ENCODE measurements at regions not wholly inside any gene's neighbourhood (a gene's known extent, or its start where the extent isn't known, plus 50 kb on each side); places are given as distances from the start of the nearest gene placed in this dataset.

DNA sequence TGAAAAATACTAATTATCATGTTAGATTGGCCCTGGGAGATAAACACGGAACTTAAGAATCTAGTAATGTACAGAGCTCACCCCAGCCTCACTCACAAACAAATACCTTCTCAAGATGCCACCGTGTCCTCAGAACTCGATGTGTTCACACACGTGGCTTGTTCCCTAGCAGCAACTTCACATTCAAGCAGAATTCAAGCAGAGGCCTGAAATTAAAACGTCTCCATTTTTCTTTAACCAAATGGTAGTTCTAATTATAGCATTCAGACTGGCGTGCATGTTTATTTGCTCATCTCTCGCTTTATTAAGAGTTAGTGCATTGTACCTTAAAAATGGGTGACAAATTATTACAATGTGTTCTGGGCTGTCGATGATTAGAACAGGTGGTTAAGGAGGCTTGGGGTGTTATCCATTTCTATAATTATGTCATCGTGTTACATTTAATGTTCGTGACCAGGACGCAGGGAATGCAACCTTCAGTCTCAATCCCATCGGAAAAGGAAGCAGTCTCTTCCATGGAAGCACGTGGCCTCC lies 57.3 kb upstream of the SLC66A3 start:
- TF ChIP-seq, protein P1, sequence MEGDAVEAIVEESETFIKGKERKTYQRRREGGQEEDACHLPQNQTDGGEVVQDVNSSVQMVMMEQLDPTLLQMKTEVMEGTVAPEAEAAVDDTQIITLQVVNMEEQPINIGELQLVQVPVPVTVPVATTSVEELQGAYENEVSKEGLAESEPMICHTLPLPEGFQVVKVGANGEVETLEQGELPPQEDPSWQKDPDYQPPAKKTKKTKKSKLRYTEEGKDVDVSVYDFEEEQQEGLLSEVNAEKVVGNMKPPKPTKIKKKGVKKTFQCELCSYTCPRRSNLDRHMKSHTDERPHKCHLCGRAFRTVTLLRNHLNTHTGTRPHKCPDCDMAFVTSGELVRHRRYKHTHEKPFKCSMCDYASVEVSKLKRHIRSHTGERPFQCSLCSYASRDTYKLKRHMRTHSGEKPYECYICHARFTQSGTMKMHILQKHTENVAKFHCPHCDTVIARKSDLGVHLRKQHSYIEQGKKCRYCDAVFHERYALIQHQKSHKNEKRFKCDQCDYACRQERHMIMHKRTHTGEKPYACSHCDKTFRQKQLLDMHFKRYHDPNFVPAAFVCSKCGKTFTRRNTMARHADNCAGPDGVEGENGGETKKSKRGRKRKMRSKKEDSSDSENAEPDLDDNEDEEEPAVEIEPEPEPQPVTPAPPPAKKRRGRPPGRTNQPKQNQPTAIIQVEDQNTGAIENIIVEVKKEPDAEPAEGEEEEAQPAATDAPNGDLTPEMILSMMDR (conservative IDR thresholded peaks at IDR 0.05; ENCODE audit: control insufficient read depth, insufficient read depth, low read depth, low read length), result no peak
- H3K4me3 ChIP-seq (ENCODE audit: control insufficient read depth, low read depth, low read length), result no peak overlapping the region
- DNase-seq (ENCODE audit: low read depth), result no peak

DNA sequence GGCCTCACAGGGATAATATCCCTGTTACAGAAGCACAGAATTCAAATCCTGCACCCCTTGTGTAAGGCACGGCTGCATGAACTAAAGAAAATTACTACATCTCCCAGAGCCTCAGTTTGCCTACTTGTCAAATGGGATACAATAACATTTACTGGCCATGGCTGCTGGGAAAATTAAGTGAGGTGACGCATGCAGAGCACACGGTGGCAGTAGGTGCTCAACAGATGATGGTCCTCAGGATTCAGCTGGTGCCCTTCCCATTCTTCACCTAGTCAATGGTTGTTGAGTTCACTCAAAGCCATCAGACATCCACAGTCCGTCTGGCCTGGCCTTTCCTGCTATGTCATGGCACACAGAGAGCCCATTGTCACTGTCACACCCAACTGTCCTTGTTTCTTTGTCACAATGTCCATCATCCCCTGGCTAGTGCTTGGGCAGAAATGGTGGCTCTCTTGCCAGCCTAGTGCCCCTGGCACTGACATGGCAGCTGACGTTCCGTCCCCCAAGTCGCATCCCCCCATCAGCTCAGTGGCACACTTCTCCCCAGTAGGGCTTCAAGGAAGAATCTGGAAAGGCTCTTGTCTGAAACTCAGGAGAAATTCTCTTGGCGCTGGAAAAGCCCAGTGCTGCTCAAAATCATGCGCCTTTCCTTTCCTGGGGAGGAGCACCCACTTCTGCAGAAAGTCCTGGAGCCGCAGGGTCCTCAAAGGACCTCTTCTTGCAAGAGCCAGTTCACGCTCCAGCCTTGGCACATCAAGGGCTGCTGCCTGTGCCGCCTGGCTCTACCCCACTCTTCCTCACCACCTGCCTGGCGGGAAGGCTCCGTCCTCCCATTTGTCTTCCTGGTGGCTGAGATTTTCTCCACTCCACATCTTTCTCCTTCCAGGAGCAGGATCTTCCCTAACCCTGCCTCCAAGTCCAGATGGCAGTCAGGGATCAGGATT lies 55.9 kb upstream of the SLC66A3 start:
- TF ChIP-seq, protein P1 (conservative IDR thresholded peaks at IDR 0.05; ENCODE audit: control insufficient read depth, insufficient read depth, low read depth, low read length), result no peak
- no peak for DNase-seq (ENCODE audit: low read depth)
- no peak overlapping the region for H3K4me3 ChIP-seq (ENCODE audit: control insufficient read depth, low read depth, low read length)

DNA sequence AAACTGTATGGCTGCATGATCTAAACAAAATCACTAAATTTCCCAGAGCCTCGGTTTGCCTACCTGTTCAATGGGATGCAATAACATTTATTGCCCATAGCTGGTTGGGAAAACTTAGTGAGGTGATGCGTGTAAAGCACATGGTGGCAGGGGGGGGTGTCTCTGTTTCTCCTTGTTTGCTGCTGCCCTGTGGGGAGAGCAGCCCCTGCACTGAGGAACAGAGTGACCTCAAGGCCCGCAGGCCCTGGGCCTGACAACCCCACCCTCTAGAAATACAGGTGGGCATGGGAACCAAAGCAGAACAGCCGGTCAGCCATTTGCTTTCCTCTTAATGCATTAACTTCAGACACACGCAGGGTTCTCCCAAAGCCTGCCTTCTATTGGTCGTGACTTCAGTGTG lies 55.1 kb upstream of the SLC66A3 start:
- TF ChIP-seq, protein P1 (conservative IDR thresholded peaks at IDR 0.05; ENCODE audit: control insufficient read depth, insufficient read depth, low read depth, low read length), result no peak
- H3K4me3 ChIP-seq (ENCODE audit: control insufficient read depth, low read depth, low read length), result no peak overlapping the region
- DNase-seq (ENCODE audit: low read depth), result no peak

DNA sequence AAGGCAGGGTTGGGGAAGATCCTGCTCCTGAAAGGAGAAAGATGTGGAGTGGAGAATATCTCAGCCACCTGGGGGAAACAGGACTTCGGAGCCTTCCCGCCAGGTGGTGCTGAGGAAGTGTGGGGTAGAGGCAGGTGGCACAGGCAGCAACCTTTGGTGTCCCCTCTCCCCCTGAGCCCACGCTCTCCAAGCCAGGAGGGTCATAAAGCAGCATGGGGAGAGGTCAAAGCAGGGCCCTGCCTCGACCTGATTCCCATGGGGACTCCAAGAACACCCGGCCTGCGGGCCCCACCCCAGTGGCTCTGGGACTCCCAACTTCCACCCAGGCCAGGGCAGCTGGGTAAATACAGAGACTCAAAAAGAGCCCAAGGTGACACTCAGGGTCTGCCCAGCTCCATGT lies 54.3 kb upstream of the SLC66A3 start:
- no peak overlapping the region for H3K4me3 ChIP-seq (ENCODE audit: control insufficient read depth, low read depth, low read length)
- DNase-seq (ENCODE audit: low read depth), result no peak
- TF ChIP-seq, protein P1 (conservative IDR thresholded peaks at IDR 0.05; ENCODE audit: control insufficient read depth, insufficient read depth, low read depth, low read length), result no peak

DNA sequence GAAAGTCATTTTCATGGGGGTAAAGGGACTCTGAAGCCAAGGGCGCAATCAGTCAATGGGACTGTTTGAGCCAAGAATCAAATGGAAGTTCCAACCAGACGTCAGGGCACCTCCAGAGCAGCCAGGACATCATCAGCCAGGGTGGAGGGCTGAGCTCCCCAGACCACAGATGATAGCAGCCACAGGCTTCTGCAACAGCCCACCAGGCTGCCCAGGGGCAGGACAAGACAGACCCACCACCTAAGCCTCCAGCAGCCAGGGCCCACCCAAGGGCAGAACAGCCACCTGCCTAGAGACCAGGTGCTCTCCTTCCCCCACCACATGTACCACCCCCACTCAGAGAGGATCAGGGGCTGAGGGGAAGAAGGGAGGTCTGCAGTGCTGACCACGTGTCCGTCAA lies 53.8 kb upstream of the SLC66A3 start:
- TF ChIP-seq, protein P1 (conservative IDR thresholded peaks at IDR 0.05; ENCODE audit: control insufficient read depth, insufficient read depth, low read depth, low read length), result no peak
- no peak for DNase-seq (ENCODE audit: low read depth)
- no peak overlapping the region for H3K4me3 ChIP-seq (ENCODE audit: control insufficient read depth, low read depth, low read length)

DNA sequence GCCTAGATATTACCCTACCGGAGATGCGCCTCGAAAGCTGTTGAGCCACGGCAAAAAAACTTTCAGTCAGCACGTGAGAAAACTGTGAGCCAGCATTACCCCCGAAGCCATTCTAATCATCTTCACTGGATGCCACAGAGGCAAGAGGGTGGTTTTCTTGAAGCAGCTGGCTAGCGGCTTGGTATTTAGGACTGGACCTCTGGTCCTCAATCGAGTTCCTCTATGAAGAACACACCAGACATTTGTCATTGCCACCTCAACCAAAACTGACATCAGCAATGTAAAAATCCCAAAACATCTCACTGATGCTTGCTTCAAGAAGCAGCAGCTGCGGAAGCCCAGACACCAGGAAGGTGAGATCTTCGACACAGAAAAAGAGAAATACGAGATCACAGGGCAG lies 52.8 kb upstream of the SLC66A3 start:
- DNase-seq (ENCODE audit: low read depth), result no peak
- TF ChIP-seq, protein P1 (conservative IDR thresholded peaks at IDR 0.05; ENCODE audit: control insufficient read depth, insufficient read depth, low read depth, low read length), result no peak
- H3K4me3 ChIP-seq (ENCODE audit: control insufficient read depth, low read depth, low read length), result no peak overlapping the region

Measured in fibroblast of mammary gland (primary cell).